GM03348 (cell line): ENCODE measurements at regions not wholly inside any gene's neighbourhood (a gene's known extent, or its start where the extent isn't known, plus 50 kb on each side); places are given as distances from the start of the nearest gene placed in this dataset.
"Not testable (repeated sequence)": the region's sequence is repeated elsewhere in the genome, so short reads cannot be mapped to it uniquely, and the experiment has no call there.

Experiments used
- DNase-seq: peaks from one replicate; pipeline ENCODE4 v3.0.0; 2012; ENCODE audit warnings: low spot score

GRCh38 chr6:23797041-23797440 lies 329.0 kb upstream of the NRSN1 start:
- DNase-seq: no peak

GRCh38 chr6:23804289-23804688 lies 321.7 kb upstream of the NRSN1 start:
- DNase-seq: not testable (repeated sequence)

- DNase-seq: not testable (repeated sequence)
These were observed 304.9 kb upstream of the NRSN1 start for GRCh38 chr6:23821141-23821540.

- no peak for DNase-seq
These were observed 302.6 kb upstream of the NRSN1 start for GRCh38 chr6:23823421-23823820.

GRCh38 chr6:23826572-23826971 lies 299.4 kb upstream of the NRSN1 start:
- no peak for DNase-seq

- no peak for DNase-seq
These were observed 297.2 kb upstream of the NRSN1 start for GRCh38 chr6:23828861-23829260.

GRCh38 chr6:23841116-23841515 lies 284.9 kb upstream of the NRSN1 start:
- no peak for DNase-seq

GRCh38 chr6:23842760-23843159 lies 283.3 kb upstream of the NRSN1 start:
- no peak for DNase-seq

- no peak for DNase-seq
These were observed 274.5 kb upstream of the NRSN1 start for GRCh38 chr6:23851522-23851921.

- not testable (repeated sequence) for DNase-seq
These were observed 272.4 kb upstream of the NRSN1 start for GRCh38 chr6:23853566-23854133.

- DNase-seq: not testable (repeated sequence)
These were observed 271.9 kb upstream of the NRSN1 start for GRCh38 chr6:23854154-23854553.

GRCh38 chr6:23855497-23856116 lies 270.4 kb upstream of the NRSN1 start:
- DNase-seq: no peak

GRCh38 chr6:23870496-23870895 lies 255.5 kb upstream of the NRSN1 start:
- DNase-seq: no peak

- no peak for DNase-seq
These were observed 252.9 kb upstream of the NRSN1 start for GRCh38 chr6:23873161-23873560.

- no peak for DNase-seq
These were observed 251.0 kb upstream of the NRSN1 start for GRCh38 chr6:23875006-23875405.

GRCh38 chr6:23879816-23880215 lies 246.2 kb upstream of the NRSN1 start:
- DNase-seq: no peak

- no peak for DNase-seq
These were observed 235.3 kb upstream of the NRSN1 start for GRCh38 chr6:23890543-23891227.

GRCh38 chr6:23905133-23905815 lies 220.7 kb upstream of the NRSN1 start:
- no peak for DNase-seq

- no peak for DNase-seq
These were observed 215.6 kb upstream of the NRSN1 start for GRCh38 chr6:23910420-23910819.

- no peak for DNase-seq
These were observed 198.1 kb upstream of the NRSN1 start for GRCh38 chr6:23927935-23928334.

- DNase-seq: no peak
These were observed 196.8 kb upstream of the NRSN1 start for GRCh38 chr6:23929201-23929600.

GRCh38 chr6:23940466-23940865 lies 185.5 kb upstream of the NRSN1 start:
- no peak for DNase-seq

- DNase-seq: no peak
These were observed 174.3 kb upstream of the NRSN1 start for GRCh38 chr6:23951691-23952090.
